KMS-11 (cell line): ENCODE measurements at regions not wholly inside any gene's neighbourhood (a gene's known extent, or its start where the extent isn't known, plus 50 kb on each side); places are given as distances from the start of the nearest gene placed in this dataset.

Source experiments
- H2AFZ ChIP-seq: fragments of 200-600 bp; sonication (generic); 2 replicates; pipeline ENCODE4 v1.6.1; 2016; ENCODE audit warnings: antibody characterized with exemption, mixed run types, low read depth
- H3K27ac ChIP-seq: fragments of 200-600 bp; sonication (generic); 2 replicates; pipeline ENCODE4 v1.6.1; 2016; ENCODE audit warnings: mild to moderate bottlenecking, mixed run types
- H3K27me3 ChIP-seq: fragments of 200-600 bp; sonication (generic); 2 replicates; pipeline ENCODE4 v1.6.1; 2017; ENCODE audit warnings: mild to moderate bottlenecking, low read depth, mixed run types, moderate library complexity; ENCODE audit not compliant: insufficient read depth
- H3K36me3 ChIP-seq: fragments of 200-600 bp; sonication (generic); 2 replicates; pipeline ENCODE4 v1.6.1; 2017; ENCODE audit warnings: mild to moderate bottlenecking, mixed run types; ENCODE audit not compliant: insufficient read depth
- H3K4me1 ChIP-seq: fragments of 200-600 bp; sonication (generic); 2 replicates; pipeline ENCODE4 v1.6.1; 2016; ENCODE audit warnings: mild to moderate bottlenecking, low read depth, mixed run types; ENCODE audit not compliant: poor library complexity, severe bottlenecking
- H3K4me2 ChIP-seq: fragments of 200-600 bp; sonication (generic); 2 replicates; pipeline ENCODE4 v1.7.0; 2016; ENCODE audit warnings: mild to moderate bottlenecking, mixed run types
- H3K4me3 ChIP-seq: fragments of 200-600 bp; sonication (generic); IDR thresholded peaks from 2 replicates; pipeline ENCODE4 v1.6.1; 2017; ENCODE audit warnings: low read depth, low read length, mixed read lengths; ENCODE audit not compliant: insufficient read depth
- H3K79me2 ChIP-seq: fragments of 200-600 bp; sonication (generic); 2 replicates; pipeline ENCODE4 v1.6.1; 2016; ENCODE audit warnings: low read depth, mixed run types; ENCODE audit not compliant: insufficient read depth
- H3K9ac ChIP-seq: fragments of 200-600 bp; sonication (generic); 2 replicates; pipeline ENCODE4 v1.6.1; 2016; ENCODE audit warnings: mild to moderate bottlenecking, mixed run types
- H4K20me1 ChIP-seq: fragments of 200-600 bp; sonication (generic); 2 replicates; pipeline ENCODE4 v1.6.1; 2016; ENCODE audit warnings: mild to moderate bottlenecking, mixed run types; ENCODE audit not compliant: insufficient read depth
- TF ChIP-seq, protein P1 (sequence below): fragments of 200-600 bp; sonication (generic); conservative IDR thresholded peaks from 2 replicates; pipeline ENCODE4 v1.6.1; 2017; ENCODE audit warnings: low read depth, mild to moderate bottlenecking, antibody characterized with exemption, low read length, moderate library complexity, mixed read lengths

DNA sequence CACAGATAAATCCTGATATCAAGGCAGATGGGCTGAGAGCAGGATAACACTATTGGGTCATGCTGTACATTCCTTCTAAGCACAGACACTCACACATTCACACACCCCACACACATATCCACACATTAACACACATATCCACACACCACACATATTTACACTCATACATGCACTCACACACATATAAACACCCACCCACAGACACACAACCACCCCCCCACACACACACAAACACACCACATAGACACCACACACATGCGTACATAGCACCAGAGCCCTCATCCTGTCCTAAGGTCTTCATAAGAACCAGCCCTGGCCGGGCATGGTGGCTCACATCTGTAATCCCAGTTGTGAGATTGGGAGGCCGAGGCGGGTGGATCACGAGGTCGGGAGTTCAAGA, 322.3 kb upstream of the ADCY2 start:
- H3K9ac ChIP-seq: no peak overlapping the region
- H3K79me2 ChIP-seq: no peaks in the 10 kb centered on the region
- no peaks in the 10 kb centered on the region for H3K36me3 ChIP-seq
- H3K27ac ChIP-seq: no peak overlapping the region
- no peak overlapping the region for H2AFZ ChIP-seq
- no peak overlapping the region for H3K4me2 ChIP-seq
- H3K27me3 ChIP-seq: no peaks in the 10 kb centered on the region
- no peaks in the 10 kb centered on the region for H3K4me1 ChIP-seq
- TF ChIP-seq, protein P1, sequence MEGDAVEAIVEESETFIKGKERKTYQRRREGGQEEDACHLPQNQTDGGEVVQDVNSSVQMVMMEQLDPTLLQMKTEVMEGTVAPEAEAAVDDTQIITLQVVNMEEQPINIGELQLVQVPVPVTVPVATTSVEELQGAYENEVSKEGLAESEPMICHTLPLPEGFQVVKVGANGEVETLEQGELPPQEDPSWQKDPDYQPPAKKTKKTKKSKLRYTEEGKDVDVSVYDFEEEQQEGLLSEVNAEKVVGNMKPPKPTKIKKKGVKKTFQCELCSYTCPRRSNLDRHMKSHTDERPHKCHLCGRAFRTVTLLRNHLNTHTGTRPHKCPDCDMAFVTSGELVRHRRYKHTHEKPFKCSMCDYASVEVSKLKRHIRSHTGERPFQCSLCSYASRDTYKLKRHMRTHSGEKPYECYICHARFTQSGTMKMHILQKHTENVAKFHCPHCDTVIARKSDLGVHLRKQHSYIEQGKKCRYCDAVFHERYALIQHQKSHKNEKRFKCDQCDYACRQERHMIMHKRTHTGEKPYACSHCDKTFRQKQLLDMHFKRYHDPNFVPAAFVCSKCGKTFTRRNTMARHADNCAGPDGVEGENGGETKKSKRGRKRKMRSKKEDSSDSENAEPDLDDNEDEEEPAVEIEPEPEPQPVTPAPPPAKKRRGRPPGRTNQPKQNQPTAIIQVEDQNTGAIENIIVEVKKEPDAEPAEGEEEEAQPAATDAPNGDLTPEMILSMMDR: no peak
- no peak overlapping the region for H3K4me3 ChIP-seq
- H4K20me1 ChIP-seq: no peaks in the 10 kb centered on the region

DNA sequence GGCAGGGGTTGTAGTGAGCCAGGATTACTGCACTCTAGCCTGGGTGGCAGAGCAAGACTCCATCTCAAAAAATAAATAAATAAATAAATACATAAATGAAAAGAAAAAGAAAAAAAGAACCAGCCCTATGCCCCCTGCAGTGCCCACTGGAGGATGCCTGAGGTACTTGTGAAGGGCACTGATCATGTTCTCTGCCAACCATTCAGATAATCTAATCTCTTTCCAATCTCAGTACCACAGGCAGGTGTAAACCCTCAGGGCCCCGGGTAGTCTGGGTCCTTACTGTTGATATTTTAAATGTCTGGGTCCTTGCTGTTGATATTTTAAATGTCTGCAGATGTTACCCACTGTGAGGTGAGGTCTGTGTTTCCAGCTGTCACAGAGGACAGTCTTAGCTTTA, 321.8 kb upstream of the ADCY2 start:
- no peak overlapping the region for H3K27ac ChIP-seq
- TF ChIP-seq, protein P1: no peak

DNA sequence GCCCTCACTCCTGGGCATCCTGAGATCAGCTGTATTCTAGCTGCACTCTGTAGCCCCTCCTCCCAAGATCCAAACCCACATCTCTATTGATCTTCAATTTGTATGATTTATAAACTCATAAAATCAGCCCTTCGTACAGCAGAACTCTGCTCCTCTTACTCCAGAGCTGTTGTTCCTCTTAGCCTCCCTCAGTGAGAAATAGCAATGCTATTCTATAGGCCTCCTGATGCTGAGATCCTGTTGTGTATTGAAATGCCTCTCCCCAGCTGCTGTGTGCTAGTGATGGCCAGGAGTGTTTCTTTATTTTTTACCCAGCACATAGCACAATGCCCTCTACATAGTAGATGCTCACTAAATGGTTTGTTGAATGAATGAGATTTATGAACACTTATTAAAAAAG, 320.5 kb upstream of the ADCY2 start:
- no peak overlapping the region for H3K27ac ChIP-seq
- no peaks in the 10 kb centered on the region for H4K20me1 ChIP-seq
- H3K9ac ChIP-seq: no peak overlapping the region
- TF ChIP-seq, protein P1: no peak
- no peak overlapping the region for H3K4me3 ChIP-seq
- no peaks in the 10 kb centered on the region for H3K79me2 ChIP-seq
- H3K27me3 ChIP-seq: no peaks in the 10 kb centered on the region
- H3K4me2 ChIP-seq: no peak overlapping the region
- H3K36me3 ChIP-seq: no peaks in the 10 kb centered on the region
- no peak overlapping the region for H2AFZ ChIP-seq
- H3K4me1 ChIP-seq: no peaks in the 10 kb centered on the region

More for the DNA sequence above, 321.8 kb upstream of the ADCY2 start:
- Histone ChIP-seq H3K4me2 (no peak overlapping the region), H3K4me1 (no peaks in the 10 kb centered on the region), H3K27me3 (no peaks in the 10 kb centered on the region), H3K4me3 (no peak overlapping the region), H3K36me3 (no peaks in the 10 kb centered on the region), H2AFZ (no peak overlapping the region), H3K9ac (no peak overlapping the region), H3K79me2 (no peaks in the 10 kb centered on the region), H4K20me1 (no peaks in the 10 kb centered on the region)

DNA sequence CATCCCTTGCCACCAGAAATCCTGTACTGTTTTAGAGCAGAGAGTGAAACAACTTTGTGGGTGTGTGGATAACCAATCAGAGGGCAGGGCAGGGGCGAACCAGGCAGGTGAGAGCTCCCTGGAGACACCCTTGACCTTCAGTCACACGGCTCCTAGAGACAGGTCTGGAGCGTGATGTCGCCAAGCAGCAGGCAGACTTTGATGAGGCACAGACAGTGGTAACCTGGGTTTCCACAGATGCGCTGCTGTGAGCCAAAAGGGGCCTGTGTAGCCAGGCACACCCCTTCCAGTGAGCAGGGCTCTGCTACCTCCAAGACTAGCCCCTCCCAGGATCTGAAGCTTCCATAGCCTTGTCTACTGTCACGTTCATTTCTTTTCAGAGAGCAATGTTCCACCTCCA, 317.8 kb upstream of the ADCY2 start:
- no peak overlapping the region for H2AFZ ChIP-seq
- H3K9ac ChIP-seq: no peak overlapping the region
- TF ChIP-seq, protein P1: no peak
- H3K36me3 ChIP-seq: no peaks in the 10 kb centered on the region
- no peaks in the 10 kb centered on the region for H3K27me3 ChIP-seq
- no peaks in the 10 kb centered on the region for H4K20me1 ChIP-seq
- H3K4me3 ChIP-seq: no peak overlapping the region
- no peaks in the 10 kb centered on the region for H3K79me2 ChIP-seq
- H3K27ac ChIP-seq: no peak overlapping the region
- no peak overlapping the region for H3K4me2 ChIP-seq
- H3K4me1 ChIP-seq: no peaks in the 10 kb centered on the region
